ENCODE measurements at regions not wholly inside any gene's neighbourhood (a gene's known extent, or its start where the extent isn't known, plus 50 kb on each side); places are given as distances from the start of the nearest gene placed in this dataset.

DNA sequence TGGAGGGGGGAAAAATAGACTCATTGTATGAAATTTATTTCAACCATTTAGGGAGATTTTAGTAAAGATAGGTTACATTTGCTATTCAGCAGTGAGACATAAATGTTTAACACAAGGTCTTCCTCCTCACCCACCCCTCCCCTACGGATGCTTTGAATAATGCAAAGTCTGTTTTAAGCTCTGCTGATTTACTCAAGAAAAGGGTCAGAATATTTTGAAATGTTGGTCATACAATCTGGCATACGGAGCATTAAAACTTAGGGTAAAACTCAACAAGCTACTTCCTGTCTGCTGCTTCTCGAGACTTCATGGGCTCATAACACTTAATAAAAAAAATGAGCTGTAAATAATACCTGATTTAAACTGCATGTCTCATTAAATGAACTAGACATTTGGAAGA lies 156.3 kb downstream of the WNT5A start:
- TF ChIP-seq, protein P1, sequence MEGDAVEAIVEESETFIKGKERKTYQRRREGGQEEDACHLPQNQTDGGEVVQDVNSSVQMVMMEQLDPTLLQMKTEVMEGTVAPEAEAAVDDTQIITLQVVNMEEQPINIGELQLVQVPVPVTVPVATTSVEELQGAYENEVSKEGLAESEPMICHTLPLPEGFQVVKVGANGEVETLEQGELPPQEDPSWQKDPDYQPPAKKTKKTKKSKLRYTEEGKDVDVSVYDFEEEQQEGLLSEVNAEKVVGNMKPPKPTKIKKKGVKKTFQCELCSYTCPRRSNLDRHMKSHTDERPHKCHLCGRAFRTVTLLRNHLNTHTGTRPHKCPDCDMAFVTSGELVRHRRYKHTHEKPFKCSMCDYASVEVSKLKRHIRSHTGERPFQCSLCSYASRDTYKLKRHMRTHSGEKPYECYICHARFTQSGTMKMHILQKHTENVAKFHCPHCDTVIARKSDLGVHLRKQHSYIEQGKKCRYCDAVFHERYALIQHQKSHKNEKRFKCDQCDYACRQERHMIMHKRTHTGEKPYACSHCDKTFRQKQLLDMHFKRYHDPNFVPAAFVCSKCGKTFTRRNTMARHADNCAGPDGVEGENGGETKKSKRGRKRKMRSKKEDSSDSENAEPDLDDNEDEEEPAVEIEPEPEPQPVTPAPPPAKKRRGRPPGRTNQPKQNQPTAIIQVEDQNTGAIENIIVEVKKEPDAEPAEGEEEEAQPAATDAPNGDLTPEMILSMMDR (IDR thresholded peaks at IDR 0.05): no peak

- TF ChIP-seq, protein P1 (IDR thresholded peaks at IDR 0.05): no peak
Observed at GRCh38 chr3:55330355-55330754, 156.8 kb downstream of the WNT5A start.

DNA sequence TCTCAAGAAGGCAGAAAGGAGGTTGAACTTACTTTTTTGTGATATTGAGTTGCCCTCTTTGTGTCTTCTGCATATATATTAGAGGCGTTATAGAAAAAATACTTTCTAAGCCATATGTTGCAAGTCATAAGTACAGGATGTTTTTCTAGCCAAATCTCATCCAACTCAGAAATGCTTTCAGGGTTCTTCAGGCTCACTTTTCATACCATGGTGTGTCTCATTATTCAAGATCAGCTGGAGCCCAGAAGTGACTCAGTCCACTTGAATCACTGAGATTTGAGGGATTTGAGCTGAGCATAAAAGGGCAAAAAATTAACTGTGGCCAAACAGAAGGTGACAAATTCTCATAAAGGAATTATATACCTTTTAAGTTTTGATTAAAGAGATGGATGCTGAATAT lies 157.3 kb downstream of the WNT5A start:
- TF ChIP-seq, protein P1 (IDR thresholded peaks at IDR 0.05): no peak

DNA sequence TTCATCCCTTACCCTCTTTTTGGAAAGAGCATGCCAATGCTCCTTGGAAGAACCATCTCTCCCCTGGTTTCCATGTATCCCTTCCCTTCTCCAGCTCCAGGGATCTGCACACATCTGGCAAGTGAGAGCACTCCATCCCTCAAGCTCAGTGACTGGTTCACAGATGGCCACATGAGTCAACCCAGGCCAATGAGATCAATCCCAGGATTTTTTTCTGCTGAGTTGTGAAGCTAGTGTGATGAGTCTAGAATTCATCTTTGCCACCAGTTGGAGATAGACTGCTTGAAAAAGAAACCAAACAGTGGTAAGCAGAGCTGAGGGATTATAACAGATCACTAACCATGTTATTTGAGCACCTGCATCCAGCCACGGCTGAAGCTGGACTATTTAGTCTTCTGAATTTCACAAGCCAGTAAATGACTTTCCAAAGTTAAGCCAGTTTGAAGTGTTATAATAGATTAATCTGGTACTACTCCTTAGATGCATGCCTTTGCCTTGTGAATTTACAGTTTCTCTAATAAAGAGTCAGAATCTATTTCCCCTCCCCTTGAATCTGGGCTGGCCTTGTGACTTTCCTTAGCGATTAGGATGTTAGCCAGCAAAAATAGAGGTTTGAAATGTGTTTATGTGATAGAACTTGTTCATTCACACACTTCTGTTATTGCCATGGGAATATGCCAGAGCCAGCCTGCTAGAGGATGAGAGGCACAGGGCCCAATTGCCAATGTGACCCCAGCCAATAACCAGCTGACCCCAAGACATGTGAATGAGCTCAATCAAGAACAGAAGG lies 159.8 kb downstream of the WNT5A start:
- TF ChIP-seq, protein P1 (IDR thresholded peaks at IDR 0.05): no peak

DNA sequence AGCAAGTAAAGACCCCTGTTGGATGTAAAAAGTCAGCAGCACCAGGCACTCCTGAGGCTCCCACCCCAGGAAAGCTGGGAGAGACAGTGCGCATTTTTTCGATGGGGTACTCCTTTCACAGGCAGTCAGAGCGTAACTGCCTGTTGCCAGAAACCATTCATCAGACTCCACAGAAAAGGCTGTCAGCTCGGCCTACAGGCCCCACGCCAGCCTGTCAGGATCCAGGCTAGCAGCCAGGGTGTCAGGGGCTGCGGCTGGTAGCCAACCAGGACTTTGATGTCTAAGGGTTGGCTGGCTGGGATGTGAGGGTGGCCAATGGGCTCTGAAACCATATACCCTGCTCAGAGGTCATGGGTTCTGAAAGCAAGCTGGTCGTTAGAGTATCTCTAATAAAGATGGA lies 164.5 kb downstream of the WNT5A start:
- TF ChIP-seq, protein P1 (IDR thresholded peaks at IDR 0.05): no peak

- TF ChIP-seq, protein P1 (IDR thresholded peaks at IDR 0.05): no peak
Observed at GRCh38 chr3:55320928-55321327, 166.2 kb downstream of the WNT5A start.

DNA sequence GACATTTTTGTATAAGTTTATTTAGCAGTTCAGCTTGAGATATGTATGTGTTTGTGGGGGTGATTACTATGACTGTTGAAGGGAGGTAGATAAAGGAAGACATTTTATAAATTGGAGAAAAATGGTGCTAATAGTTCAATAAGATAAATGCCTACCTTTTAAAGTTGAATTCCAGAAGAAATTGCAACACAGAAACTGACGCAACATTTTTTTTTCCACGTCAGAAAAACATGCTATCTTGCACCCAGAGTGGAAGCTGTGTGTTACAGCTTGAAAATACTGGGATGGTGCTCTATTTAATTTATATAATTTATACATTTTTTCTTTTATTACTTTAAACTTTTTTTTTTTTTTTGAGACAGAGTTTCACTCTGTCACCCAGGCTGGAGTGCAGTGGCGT lies 171.7 kb downstream of the WNT5A start:
- TF ChIP-seq, protein P1 (IDR thresholded peaks at IDR 0.05): no peak

GRCh38 chr3:55313666-55314065 lies 173.4 kb downstream of the WNT5A start:
- TF ChIP-seq, protein P1 (IDR thresholded peaks at IDR 0.05): no peak
